Neural progenitor cell (in vitro differentiated cells): ENCODE measurements at regions not wholly inside any gene's neighbourhood (a gene's known extent, or its start where the extent isn't known, plus 50 kb on each side); places are given as distances from the start of the nearest gene placed in this dataset.
A peak's percentile ranks its signal among the peaks of the same experiment; 100 is the strongest.

Experiments
- DNase-seq: peaks from one replicate; pipeline ENCODE4 v3.0.0-alpha.2; 2016; ENCODE audit warnings: low spot score
- H2AFZ ChIP-seq: fragments of 200-600 bp; sonication (generic); replicated peaks from 2 replicates; pipeline ENCODE4 v1.6.1; 2016; ENCODE audit warnings: antibody characterized with exemption
- H3F3A ChIP-seq: fragments of 200-600 bp; sonication (generic); 2 replicates; pipeline ENCODE4 v1.6.1; 2016; ENCODE audit warnings: antibody characterized with exemption, low read depth
- H3K27ac ChIP-seq: fragments of 200-600 bp; sonication (generic); 2 replicates; pipeline ENCODE4 v1.5.1; 2016; ENCODE audit warnings: mild to moderate bottlenecking
- H3K27me3 ChIP-seq: fragments of 200-600 bp; sonication (generic); 2 replicates; pipeline ENCODE4 v1.6.1; 2016; ENCODE audit warnings: mild to moderate bottlenecking, moderate library complexity
- H3K36me3 ChIP-seq: fragments of 200-600 bp; sonication (generic); 2 replicates; pipeline ENCODE4 v1.5.1; 2016
- H3K4me1 ChIP-seq: fragments of 200-600 bp; sonication (generic); 2 replicates; pipeline ENCODE4 v1.6.1; 2016; ENCODE audit warnings: mixed run types
- H3K4me2 ChIP-seq: fragments of 200-600 bp; sonication (generic); 2 replicates; pipeline ENCODE4 v1.6.1; 2016
- H3K4me3 ChIP-seq: fragments of 200-600 bp; sonication (generic); 2 replicates; pipeline ENCODE4 v1.5.1; 2016
- H3K79me2 ChIP-seq: fragments of 200-600 bp; sonication (generic); 2 replicates; pipeline ENCODE4 v1.6.1; 2016; ENCODE audit warnings: low read depth
- H3K9ac ChIP-seq: fragments of 200-600 bp; sonication (generic); 2 replicates; pipeline ENCODE4 v1.6.1; 2016
- H3K9me3 ChIP-seq: fragments of 200-600 bp; sonication (generic); 2 replicates; pipeline ENCODE4 v1.5.1; 2016; ENCODE audit warnings: low read depth
- H4K20me1 ChIP-seq: fragments of 200-600 bp; sonication (generic); 2 replicates; pipeline ENCODE4 v1.6.1; 2016; ENCODE audit warnings: low read depth
- H3K27ac Mint-ChIP-seq: 3 replicates; pipeline ENCODE4 v1.8.0; 2021; ENCODE audit warnings: mixed read lengths
- H3K27me3 Mint-ChIP-seq: 2 replicates; pipeline ENCODE4 v1.8.0; 2022; ENCODE audit warnings: low read depth, mild to moderate bottlenecking, inconsistent platforms, moderate library complexity, mixed read lengths; ENCODE audit not compliant: insufficient read depth
- H3K36me3 Mint-ChIP-seq: 3 replicates; pipeline ENCODE4 v1.8.0; 2021; ENCODE audit warnings: mixed read lengths
- H3K4me1 Mint-ChIP-seq: 3 replicates; pipeline ENCODE4 v1.8.0; 2021; ENCODE audit warnings: mixed read lengths
- H3K4me3 Mint-ChIP-seq: 3 replicates; pipeline ENCODE4 v1.8.0; 2021; ENCODE audit warnings: mild to moderate bottlenecking, moderate library complexity, mixed read lengths
- H3K9me3 Mint-ChIP-seq: 3 replicates; pipeline ENCODE4 v1.8.0; 2020; ENCODE audit warnings: mixed read lengths
- EZH2 ChIP-seq: fragments of 200-600 bp; sonication (generic); IDR thresholded peaks from 2 replicates; pipeline ENCODE4 v1.6.1; 2017; ENCODE audit warnings: antibody characterized with exemption, mild to moderate bottlenecking, moderate library complexity
- EZH2phosphoT487 ChIP-seq: fragments of 200-600 bp; sonication (generic); IDR thresholded peaks from 2 replicates; pipeline ENCODE4 v1.6.1; 2017; ENCODE audit warnings: antibody characterized with exemption
- TF ChIP-seq, protein P1 (sequence below): fragments of 200-600 bp; sonication (generic); IDR thresholded peaks from 2 replicates; pipeline ENCODE4 v1.5.1; 2017; ENCODE audit warnings: antibody characterized with exemption, mild to moderate bottlenecking

DNA sequence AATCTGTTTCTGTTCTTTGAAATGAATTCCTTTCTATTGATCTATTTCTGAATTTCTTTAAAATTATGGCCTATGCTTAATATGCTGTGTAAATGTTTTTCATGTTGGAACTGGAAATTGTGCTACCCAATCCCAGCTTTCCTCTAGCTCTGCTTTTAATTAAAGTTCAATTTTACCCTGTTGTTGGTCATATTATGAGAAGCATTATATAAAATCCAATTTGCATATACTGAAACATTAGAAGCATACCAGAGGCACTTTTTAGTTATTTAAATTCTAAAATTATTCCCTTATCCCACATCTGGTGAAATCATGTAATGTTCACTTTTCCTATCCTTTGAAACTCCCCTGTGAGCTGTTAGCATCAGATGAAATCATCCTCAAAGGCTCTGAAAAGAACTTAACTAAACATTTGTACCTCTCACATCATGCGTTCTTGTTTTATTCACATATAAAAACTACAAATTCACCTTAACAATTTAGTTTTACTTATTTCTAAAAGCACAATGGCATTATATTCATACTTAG, 160.6 kb upstream of the COL21A1 start:
- peaks cover 2% of the 10 kb centered on the region for H3K27me3 Mint-ChIP-seq
- H4K20me1 ChIP-seq: no peaks in the 10 kb centered on the region
- no peaks in the 10 kb centered on the region for H3K36me3 Mint-ChIP-seq
- no peak overlapping the region for H3K27ac Mint-ChIP-seq
- no peaks in the 10 kb centered on the region for H3K27me3 ChIP-seq
- no peak overlapping the region for H2AFZ ChIP-seq
- no peaks in the 10 kb centered on the region for H3K9me3 ChIP-seq
- no peak overlapping the region for H3K9ac ChIP-seq
- TF ChIP-seq, protein P1, sequence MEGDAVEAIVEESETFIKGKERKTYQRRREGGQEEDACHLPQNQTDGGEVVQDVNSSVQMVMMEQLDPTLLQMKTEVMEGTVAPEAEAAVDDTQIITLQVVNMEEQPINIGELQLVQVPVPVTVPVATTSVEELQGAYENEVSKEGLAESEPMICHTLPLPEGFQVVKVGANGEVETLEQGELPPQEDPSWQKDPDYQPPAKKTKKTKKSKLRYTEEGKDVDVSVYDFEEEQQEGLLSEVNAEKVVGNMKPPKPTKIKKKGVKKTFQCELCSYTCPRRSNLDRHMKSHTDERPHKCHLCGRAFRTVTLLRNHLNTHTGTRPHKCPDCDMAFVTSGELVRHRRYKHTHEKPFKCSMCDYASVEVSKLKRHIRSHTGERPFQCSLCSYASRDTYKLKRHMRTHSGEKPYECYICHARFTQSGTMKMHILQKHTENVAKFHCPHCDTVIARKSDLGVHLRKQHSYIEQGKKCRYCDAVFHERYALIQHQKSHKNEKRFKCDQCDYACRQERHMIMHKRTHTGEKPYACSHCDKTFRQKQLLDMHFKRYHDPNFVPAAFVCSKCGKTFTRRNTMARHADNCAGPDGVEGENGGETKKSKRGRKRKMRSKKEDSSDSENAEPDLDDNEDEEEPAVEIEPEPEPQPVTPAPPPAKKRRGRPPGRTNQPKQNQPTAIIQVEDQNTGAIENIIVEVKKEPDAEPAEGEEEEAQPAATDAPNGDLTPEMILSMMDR: no peak
- TF ChIP-seq EZH2phosphoT487: no peak
- TF ChIP-seq EZH2: no peak
- H3F3A ChIP-seq: no peaks in the 10 kb centered on the region
- H3K27ac ChIP-seq: no peak overlapping the region
- DNase-seq: no peak
- H3K36me3 ChIP-seq: no peaks in the 10 kb centered on the region
- no peak overlapping the region for H3K4me2 ChIP-seq
- H3K4me1 Mint-ChIP-seq: no peaks in the 10 kb centered on the region
- no peak overlapping the region for H3K4me3 ChIP-seq
- H3K4me1 ChIP-seq: no peaks in the 10 kb centered on the region
- H3K9me3 Mint-ChIP-seq: no peaks in the 10 kb centered on the region
- H3K79me2 ChIP-seq: no peaks in the 10 kb centered on the region
- H3K4me3 Mint-ChIP-seq: no peak overlapping the region

DNA sequence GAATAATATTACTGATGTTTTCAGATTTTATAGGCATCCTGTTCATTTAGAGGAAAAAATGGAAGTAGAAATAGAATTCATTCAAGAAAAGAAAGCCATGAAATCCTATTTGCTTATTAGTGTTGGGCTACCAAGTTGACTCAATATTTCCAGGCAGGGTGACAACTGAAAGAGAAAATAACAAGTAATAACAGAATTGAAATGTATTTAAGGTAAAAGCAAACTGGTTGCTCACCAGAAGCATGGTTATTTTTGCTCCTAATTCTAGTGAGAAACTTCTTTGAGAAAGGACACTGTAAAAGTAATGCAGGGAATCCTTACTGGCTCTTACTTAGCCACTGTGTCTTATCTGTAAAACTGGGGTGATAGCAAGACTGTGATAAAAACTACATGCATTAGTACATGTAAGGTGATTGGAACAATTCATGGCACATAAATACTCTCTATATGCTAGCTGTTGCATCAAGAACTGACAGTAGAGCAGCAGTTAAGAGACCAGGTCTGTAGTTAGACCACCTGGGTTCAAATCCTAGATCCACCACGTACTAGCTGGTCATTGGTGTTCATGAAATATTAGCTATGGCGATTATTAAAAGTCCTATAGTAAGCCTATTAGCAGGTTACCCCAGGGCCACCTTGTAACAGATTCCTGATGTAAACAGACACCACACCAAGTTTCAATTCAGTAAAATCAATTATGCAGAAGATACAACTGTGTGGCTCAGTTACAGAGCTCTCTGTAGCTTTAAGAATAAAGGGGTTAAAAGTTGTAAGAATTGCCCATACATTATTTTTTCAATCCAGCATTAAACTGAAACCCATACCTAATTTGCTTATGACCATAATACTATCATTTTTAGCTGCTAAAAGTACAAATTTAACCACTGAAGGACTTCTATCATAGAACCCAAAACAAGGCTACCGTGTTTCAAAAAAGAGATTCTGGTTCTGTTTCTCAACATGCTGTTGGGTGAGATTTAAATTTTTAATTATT, 159.2 kb upstream of the COL21A1 start:
- no peaks in the 10 kb centered on the region for H3K79me2 ChIP-seq
- H3K27ac ChIP-seq: no peak overlapping the region
- H3K36me3 ChIP-seq: no peaks in the 10 kb centered on the region
- TF ChIP-seq, protein P1: no peak
- TF ChIP-seq EZH2 (no peak), EZH2phosphoT487 (no peak)
- no peak for DNase-seq
- H3K4me1 Mint-ChIP-seq: no peaks in the 10 kb centered on the region
- H3K27me3 Mint-ChIP-seq: peaks cover 2% of the 10 kb centered on the region
- H3K27ac Mint-ChIP-seq: no peak overlapping the region
- no peak overlapping the region for H3K4me3 Mint-ChIP-seq
- no peaks in the 10 kb centered on the region for H4K20me1 ChIP-seq
- H3K9ac ChIP-seq: no peak overlapping the region
- H3K9me3 Mint-ChIP-seq: no peaks in the 10 kb centered on the region
- H2AFZ ChIP-seq: no peak overlapping the region
- no peak overlapping the region for H3K4me2 ChIP-seq
- no peaks in the 10 kb centered on the region for H3F3A ChIP-seq
- no peaks in the 10 kb centered on the region for H3K36me3 Mint-ChIP-seq
- no peaks in the 10 kb centered on the region for H3K4me1 ChIP-seq
- no peaks in the 10 kb centered on the region for H3K9me3 ChIP-seq
- H3K27me3 ChIP-seq: no peaks in the 10 kb centered on the region
- no peak overlapping the region for H3K4me3 ChIP-seq

DNA sequence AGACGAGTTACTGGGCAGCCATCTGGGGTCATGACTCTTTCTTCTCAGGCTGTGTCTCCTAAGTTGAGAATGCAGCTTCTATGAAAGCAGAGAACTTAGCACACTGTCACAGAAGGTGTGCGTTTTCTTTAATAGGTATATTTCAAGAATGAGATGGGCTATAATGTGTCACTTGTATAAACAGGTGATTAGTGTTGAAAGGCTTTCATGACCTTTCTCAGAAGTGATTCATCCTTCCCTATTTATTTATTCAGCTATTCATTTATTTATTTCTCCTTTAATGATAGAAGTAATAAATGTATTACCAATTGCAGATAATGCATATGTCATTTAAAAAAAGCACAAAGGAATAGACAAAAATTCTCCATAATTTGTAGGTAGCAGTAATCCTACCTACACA, 157.2 kb upstream of the COL21A1 start:
- Histone ChIP-seq H3F3A (no peaks in the 10 kb centered on the region), H3K36me3 (no peaks in the 10 kb centered on the region), H3K4me2 (no peak overlapping the region), H3K4me1 (no peaks in the 10 kb centered on the region), H4K20me1 (no peaks in the 10 kb centered on the region), H3K4me3 (no peak overlapping the region), H3K79me2 (no peaks in the 10 kb centered on the region), H3K27ac (no peak overlapping the region), H3K9ac (no peak overlapping the region), H3K27me3 (no peaks in the 10 kb centered on the region), H3K9me3 (no peaks in the 10 kb centered on the region), H2AFZ (peak overlapping the region; percentile 18)
- Mint-ChIP-seq H3K9me3 (no peaks in the 10 kb centered on the region), H3K36me3 (no peaks in the 10 kb centered on the region), H3K4me1 (no peaks in the 10 kb centered on the region), H3K27me3 (peaks cover 5% of the 10 kb centered on the region), H3K4me3 (no peak overlapping the region), H3K27ac (no peak overlapping the region)
- no peak for TF ChIP-seq EZH2
- no peak for TF ChIP-seq EZH2phosphoT487
- TF ChIP-seq, protein P1: no peak
- no peak for DNase-seq
